Smooth muscle cell (in vitro differentiated cells): ENCODE measurements at regions not wholly inside any gene's neighbourhood (a gene's known extent, or its start where the extent isn't known, plus 50 kb on each side); places are given as distances from the start of the nearest gene placed in this dataset.
A peak's percentile ranks its signal among the peaks of the same experiment; 100 is the strongest.

Source experiments
- DNase-seq: peaks from one replicate; lab custom pipeline; 2025; ENCODE audit not compliant: unreplicated experiment; lab: John Stamatoyannopoulos, UW
- H2AFZ ChIP-seq: fragments of 200-600 bp; sonication (generic); 2 replicates; pipeline ENCODE4 v1.6.0; 2016; ENCODE audit warnings: antibody characterized with exemption, low read depth, mild to moderate bottlenecking
- H3F3A ChIP-seq: fragments of 200-600 bp; sonication (generic); 2 replicates; pipeline ENCODE4 v1.6.0; 2017; ENCODE audit warnings: antibody characterized with exemption, low read depth
- H3K27ac ChIP-seq: fragments of 200-600 bp; sonication (generic); 2 replicates; pipeline ENCODE4 v1.5.1; 2016; ENCODE audit warnings: low read depth, mild to moderate bottlenecking
- H3K27me3 ChIP-seq: fragments of 200-600 bp; sonication (generic); 2 replicates; pipeline ENCODE4 v1.6.1; 2016; ENCODE audit warnings: low read depth, mild to moderate bottlenecking
- H3K36me3 ChIP-seq: fragments of 200-600 bp; sonication (generic); 2 replicates; pipeline ENCODE4 v1.5.1; 2016; ENCODE audit warnings: low read depth
- H3K4me1 ChIP-seq: fragments of 200-600 bp; sonication (generic); 2 replicates; pipeline ENCODE4 v1.5.1; 2016; ENCODE audit warnings: low read depth
- H3K4me2 ChIP-seq: fragments of 200-600 bp; sonication (generic); 2 replicates; pipeline ENCODE4 v1.6.0; 2016; ENCODE audit warnings: mild to moderate bottlenecking
- H3K4me3 ChIP-seq: fragments of 200-600 bp; sonication (generic); 2 replicates; pipeline ENCODE4 v1.5.1; 2016; ENCODE audit warnings: mild to moderate bottlenecking
- H3K79me2 ChIP-seq: fragments of 200-600 bp; sonication (generic); 2 replicates; pipeline ENCODE4 v1.6.0; 2016; ENCODE audit warnings: low read depth, mild to moderate bottlenecking
- H3K9ac ChIP-seq: fragments of 200-600 bp; sonication (generic); 2 replicates; pipeline ENCODE4 v1.6.0; 2016; ENCODE audit warnings: low read depth
- H3K9me3 ChIP-seq: fragments of 200-600 bp; sonication (generic); replicated peaks from 2 replicates; pipeline ENCODE4 v1.5.1; 2016; ENCODE audit warnings: low read depth
- H4K20me1 ChIP-seq: fragments of 200-600 bp; sonication (generic); 2 replicates; pipeline ENCODE4 v1.6.0; 2016; ENCODE audit warnings: low read depth
- CTCF ChIP-seq: fragments of 200-600 bp; sonication (generic); IDR thresholded peaks from 2 replicates; pipeline ENCODE4 v1.5.1; 2017; ENCODE audit warnings: borderline replicate concordance, mild to moderate bottlenecking, antibody characterized with exemption; ENCODE audit not compliant: insufficient read depth, poor library complexity, severe bottlenecking
- WGBS: methylation state at CpG from one replicate; pipeline ENCODE4 v1.1.7; 2016; ENCODE audit warnings: low lambda C conversion rate; 5-methylcytosine and 5-hydroxymethylcytosine counted together

- no peak for TF ChIP-seq CTCF
- no peak for DNase-seq
- H3K9ac ChIP-seq, result no peak overlapping the region
- 90% methylated on average over 1 of the region's 1 CpG for WGBS
- H4K20me1 ChIP-seq, result no peaks in the 10 kb centered on the region
- H3K36me3 ChIP-seq, result no peaks in the 10 kb centered on the region
- H3K79me2 ChIP-seq, result no peaks in the 10 kb centered on the region
- no peaks in the 10 kb centered on the region for H3K9me3 ChIP-seq
- no peak overlapping the region for H3K27ac ChIP-seq
- no peaks in the 10 kb centered on the region for H3K4me1 ChIP-seq
- H3K4me2 ChIP-seq, result no peak overlapping the region
- no peak overlapping the region for H3K4me3 ChIP-seq
- H3K27me3 ChIP-seq, result no peaks in the 10 kb centered on the region
- H2AFZ ChIP-seq, result no peak overlapping the region
- H3F3A ChIP-seq, result no peaks in the 10 kb centered on the region
Measured at GRCh38 chr3:147924755-147925154, 515.6 kb downstream of the ZIC1 start.

DNA sequence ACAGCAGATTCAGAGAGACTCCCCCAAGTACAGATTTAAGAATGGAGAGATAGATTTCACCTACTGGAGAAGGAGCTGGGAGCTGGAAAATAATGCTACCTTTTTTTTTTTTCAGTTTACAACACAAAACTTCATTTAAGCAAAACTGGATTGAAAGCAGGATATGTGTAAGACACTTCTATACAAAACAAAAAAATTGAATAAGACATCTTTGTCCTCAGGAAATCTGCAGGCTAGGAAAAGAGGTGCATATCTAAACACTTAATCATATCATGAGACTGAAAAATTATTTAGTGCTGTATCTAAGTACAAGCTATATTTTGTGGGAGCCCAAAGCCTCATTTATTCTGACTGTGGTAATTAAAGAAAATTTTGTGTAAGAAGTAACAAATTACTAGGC, 516.1 kb downstream of the ZIC1 start:
- Histone ChIP-seq H3K27ac (no peak overlapping the region), H4K20me1 (no peaks in the 10 kb centered on the region), H3K36me3 (no peaks in the 10 kb centered on the region), H2AFZ (no peak overlapping the region), H3K4me1 (peaks cover 4% of the 10 kb centered on the region), H3K4me2 (no peak overlapping the region), H3F3A (no peaks in the 10 kb centered on the region), H3K79me2 (no peaks in the 10 kb centered on the region), H3K9ac (no peak overlapping the region), H3K27me3 (no peaks in the 10 kb centered on the region), H3K9me3 (no peaks in the 10 kb centered on the region), H3K4me3 (no peak overlapping the region)
- no peak for TF ChIP-seq CTCF
- no peak for DNase-seq

- peak overlapping the region; percentile 62 for H3K4me2 ChIP-seq
- no peaks in the 10 kb centered on the region for H3K9me3 ChIP-seq
- no peak overlapping the region for H3K9ac ChIP-seq
- H3K4me3 ChIP-seq, result no peak overlapping the region
- no peak for TF ChIP-seq CTCF
- DNase-seq, result no peak
- no peaks in the 10 kb centered on the region for H4K20me1 ChIP-seq
- no peaks in the 10 kb centered on the region for H3K27me3 ChIP-seq
- peaks cover 39% of the 10 kb centered on the region for H3K4me1 ChIP-seq
- H3F3A ChIP-seq, result no peaks in the 10 kb centered on the region
- no peaks in the 10 kb centered on the region for H3K36me3 ChIP-seq
- H3K79me2 ChIP-seq, result no peaks in the 10 kb centered on the region
- no peak overlapping the region for H3K27ac ChIP-seq
- 58% methylated on average over 4 of the region's 4 CpGs for WGBS
- peak overlapping the region; percentile 72 for H2AFZ ChIP-seq
Measured at GRCh38 chr3:147930232-147930807, 521.2 kb downstream of the ZIC1 start.

DNA sequence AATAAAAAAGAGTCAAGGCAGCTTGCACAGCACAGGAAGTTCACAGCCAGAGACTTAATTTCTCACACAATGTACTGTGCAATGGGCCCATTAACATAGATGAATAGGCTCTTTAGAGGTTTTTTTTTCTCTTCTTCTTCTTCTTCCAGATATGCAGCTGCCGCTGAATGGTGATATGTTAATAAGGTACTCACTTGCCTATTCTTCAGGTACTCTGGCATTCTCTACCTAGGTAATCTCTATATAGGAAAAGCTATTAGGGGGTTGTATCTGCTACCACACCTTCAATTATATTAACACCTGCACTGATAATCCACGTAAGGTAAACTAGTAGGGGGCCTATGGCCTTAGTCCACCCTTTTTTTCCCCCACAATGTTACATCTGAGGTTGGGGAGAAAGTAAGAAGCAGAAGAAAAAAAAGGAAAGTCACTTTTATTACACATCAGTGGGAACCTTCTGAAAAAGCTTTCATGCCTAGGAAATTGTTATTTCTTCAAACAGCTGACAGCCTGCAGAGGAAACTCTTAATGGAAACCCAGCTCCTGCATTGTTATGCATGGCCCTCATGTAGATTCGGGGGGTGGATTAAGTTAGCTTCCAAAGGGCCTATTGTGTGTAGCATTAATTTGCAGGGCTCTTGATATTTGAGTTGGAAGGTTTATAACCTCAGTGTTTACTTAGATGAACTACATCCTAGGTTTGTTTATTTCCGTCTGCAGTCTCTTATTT, 525.5 kb downstream of the ZIC1 start:
- Histone ChIP-seq H3K4me3 (no peak overlapping the region), H3K79me2 (no peaks in the 10 kb centered on the region), H3K27me3 (no peaks in the 10 kb centered on the region), H3K9ac (no peak overlapping the region), H4K20me1 (no peaks in the 10 kb centered on the region), H3F3A (no peaks in the 10 kb centered on the region), H3K9me3 (no peaks in the 10 kb centered on the region), H3K4me1 (peaks cover 62% of the 10 kb centered on the region), H3K4me2 (no peak overlapping the region), H3K27ac (no peak overlapping the region), H3K36me3 (no peaks in the 10 kb centered on the region), H2AFZ (no peak overlapping the region)
- no peak for DNase-seq
- TF ChIP-seq CTCF, result no peak
- WGBS, result 49% methylated on average over 4 of the region's 4 CpGs
